HG03280 (cell line): ENCODE measurements at regions not wholly inside any gene's neighbourhood (a gene's known extent, or its start where the extent isn't known, plus 50 kb on each side); places are given as distances from the start of the nearest gene placed in this dataset.
"Not testable (repeated sequence)": the region's sequence is repeated elsewhere in the genome, so short reads cannot be mapped to it uniquely, and the experiment has no call there.

Experiments
- ATAC-seq: cut with Tn5 transposase; IDR thresholded peaks from one replicate; pipeline ENCODE4 v1.9.1; 2021; ENCODE audit warnings: mild to moderate bottlenecking, moderate library complexity; ENCODE audit not compliant: unreplicated experiment

DNA sequence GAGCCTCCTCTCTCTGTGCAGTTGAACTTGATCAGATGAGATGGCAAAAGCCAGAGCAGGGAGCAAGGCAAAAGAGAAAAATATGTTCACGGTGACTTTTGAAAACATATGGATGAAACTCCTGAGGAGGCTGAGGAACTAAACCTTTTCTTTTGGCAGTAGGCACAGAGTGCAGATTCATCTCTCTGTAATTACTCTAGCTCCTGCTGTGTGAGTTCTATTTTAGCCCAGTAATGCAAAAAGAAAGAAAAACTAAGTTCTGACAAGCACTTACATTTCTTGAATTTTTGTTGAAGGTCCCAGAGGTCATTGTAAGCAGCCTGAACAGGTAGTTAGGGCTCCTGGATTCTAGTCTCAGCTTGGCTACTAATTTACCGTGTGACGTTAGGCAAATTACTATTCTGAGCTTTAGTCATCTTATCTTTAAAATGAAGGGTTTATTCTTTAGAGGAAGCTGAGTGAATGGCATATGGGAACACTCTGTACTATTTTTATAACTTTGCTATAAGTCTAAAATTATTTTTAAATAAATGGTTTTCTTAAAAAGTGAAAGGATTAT lies 114.7 kb upstream of the NBPF26 start:
- not testable (repeated sequence) for ATAC-seq

DNA sequence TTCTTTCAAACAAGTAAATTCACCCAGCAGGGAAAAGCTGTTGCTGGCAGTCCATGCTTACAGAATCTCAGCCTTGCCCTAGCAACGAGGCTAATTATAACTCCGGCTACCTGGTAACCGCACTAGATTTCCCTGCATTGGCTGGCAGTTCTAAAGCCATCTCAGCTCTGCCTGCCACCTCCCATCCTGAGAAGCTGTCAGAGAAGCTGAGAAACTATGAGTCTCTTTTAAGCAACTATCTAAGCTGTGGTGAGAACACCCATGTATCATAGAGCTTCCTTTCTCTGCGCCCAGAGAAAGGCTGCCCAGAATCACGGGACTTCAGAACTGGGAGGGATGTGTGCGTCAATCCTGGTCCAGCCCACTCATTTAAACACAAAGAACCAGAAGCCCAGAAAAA lies 113.9 kb upstream of the NBPF26 start:
- not testable (repeated sequence) for ATAC-seq

DNA sequence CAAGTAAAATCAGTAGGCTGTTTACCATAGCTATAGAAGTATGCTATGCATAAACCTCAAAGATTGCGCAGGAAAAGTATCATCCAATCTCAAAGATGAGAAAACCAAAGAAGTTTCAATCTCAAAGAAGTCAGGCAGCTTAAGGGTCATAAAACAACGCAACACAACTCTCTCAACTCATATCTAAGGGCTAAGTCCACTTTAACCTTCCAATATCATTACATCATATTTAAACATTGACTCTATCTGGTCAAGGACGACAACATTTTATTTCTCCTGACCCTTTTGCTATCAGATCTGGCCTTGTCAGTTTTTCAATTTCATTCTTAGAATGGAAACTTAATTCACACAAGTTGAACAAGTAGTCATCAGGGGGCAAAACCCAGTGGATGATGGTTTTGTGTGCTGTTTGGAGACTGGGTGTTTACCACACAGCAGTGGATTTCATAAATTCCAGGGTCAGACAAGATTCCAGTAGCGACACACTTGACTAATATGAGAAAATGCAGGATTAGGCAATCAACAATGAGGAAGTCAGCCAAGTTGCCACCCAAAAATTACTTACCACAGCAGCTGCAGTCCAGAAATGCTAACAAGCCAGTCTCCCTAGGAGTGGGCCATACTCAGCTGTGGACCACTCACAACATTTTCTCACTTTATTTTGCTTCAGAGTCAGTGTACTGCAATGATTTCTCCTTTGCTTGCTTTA lies 108.7 kb upstream of the NBPF26 start:
- not testable (repeated sequence) for ATAC-seq

DNA sequence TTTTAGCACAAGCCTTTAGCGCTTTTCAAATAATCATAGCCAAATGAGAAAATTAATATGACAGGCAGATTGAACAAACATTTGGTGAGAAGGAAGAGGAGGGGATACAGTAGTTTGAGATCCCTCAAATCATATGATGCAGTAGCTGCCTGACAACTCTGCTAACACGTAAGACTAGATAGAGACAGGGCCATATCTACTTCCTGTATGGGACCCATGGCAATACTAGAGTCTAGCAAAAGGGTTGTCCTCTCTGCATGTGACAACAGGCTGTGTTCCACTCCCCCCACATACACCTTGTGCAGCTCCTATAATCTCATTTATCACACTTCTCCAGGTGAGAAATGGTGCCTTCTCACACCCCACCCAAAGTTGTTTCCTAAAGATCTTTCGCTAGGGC lies 106.3 kb upstream of the NBPF26 start:
- ATAC-seq: not testable (repeated sequence)

DNA sequence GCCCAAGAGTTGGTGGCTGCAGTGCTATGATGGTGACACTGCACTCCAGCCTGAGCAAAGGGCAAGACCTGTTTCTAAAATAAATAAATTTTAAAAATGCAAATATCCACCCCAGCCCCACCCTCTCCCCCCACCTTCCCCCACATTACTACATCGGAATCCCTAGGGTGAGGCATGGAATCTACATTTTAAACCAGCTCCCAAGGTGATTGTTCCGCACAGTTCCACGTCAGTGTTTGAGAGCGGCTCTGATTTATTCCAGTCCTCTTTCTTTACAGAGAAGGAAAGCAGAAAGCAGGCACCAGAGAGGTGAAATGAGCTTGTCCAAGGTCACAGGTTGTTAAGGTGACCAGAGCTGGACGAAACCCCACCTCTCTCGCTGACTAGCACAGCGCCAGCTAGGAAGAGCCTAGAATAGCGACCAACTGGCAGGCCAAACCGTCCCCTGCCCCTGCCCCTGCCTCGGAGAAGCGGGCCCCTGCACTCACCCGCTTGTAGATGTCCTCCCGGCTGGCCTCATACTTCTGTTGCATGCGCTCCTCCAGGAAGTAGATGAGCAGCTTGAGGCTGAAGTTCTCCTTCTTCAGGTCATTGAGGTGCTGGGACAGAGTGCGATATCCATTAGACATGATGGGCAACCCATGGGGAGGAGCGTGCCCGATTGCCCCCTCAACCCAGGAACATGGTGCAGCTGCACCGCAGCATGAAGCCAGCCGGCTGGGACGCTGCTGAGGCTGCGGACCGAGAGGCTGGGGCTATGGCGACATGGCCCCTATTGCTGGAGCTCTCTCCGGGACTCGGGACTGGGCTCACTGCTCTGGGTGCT lies 103.7 kb upstream of the NBPF26 start:
- ATAC-seq: not testable (repeated sequence)

DNA sequence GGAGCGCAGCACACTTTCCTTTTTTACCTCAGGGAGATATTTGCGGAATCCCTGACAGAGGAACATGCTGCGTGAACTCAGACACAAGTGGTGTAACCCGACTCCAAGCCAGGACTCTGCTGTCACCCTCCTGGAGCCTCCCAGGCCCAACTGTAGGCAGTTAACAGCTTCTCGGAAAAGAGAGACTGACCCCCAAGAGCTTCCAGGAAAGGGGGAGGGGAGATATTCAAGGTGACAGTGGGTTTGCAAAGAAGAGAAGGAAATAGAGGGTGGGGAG lies 103.1 kb upstream of the NBPF26 start:
- not testable (repeated sequence) for ATAC-seq

DNA sequence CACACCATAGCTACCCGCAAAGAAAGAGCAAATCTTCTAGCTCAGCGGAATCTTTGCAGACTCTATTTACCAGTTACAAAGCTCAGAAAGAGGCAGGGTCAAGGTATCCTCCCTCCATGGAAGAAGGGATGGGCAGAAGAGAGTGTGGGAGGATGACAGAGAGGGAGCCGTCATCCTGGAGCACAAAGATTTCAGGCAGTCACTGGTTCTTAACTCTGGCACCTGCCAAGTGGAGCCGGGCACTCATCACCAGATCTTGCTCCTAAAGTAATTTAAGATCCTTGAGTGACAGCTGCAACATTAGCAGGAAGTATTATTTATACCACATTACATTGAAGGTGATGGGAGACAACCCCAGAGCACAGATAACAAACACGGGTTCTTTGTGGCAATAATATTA lies 102.5 kb upstream of the NBPF26 start:
- ATAC-seq: not testable (repeated sequence)

DNA sequence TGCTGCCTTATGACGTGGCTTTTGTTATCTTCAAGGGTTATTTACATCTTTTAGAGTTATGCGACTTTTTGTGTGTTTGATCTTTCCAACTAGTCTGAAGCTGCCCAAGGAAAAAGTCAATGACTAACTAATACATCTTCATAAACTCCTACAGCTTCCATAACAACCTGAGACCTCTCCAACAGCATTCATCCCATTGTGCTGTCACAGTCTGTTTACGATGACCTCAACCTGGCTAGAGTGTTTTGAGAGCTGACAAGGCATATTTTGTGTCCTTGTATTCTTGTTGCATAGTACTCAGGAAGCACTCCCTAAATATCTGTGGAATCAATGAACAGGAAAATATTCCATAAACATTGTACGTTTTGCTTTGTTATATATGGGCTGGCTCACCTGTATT lies 100.2 kb upstream of the NBPF26 start:
- not testable (repeated sequence) for ATAC-seq

DNA sequence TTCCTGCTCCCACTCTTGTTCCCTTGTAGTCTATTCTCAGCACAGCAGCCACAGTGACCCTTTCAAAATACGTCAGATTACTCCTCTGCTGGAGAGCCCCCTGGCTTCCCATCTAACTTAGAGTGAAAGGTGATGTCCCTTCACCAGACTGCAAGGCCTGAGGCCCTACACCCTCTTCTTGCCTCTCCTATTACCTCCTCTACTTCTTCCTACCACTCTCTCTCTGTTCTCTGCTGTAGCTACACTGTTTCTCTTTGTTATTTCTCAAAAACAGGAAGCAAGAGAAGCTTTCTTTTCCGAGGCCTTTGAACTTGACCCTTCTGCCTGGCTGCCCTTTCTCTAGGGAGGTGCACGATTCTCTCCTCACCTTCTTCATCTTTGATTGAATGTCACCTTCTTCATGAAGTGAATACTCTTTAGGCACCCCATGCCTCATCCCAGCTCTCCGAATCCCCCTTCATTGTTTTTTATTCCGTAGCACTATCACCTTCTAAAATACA lies 99.1 kb upstream of the NBPF26 start:
- not testable (repeated sequence) for ATAC-seq

DNA sequence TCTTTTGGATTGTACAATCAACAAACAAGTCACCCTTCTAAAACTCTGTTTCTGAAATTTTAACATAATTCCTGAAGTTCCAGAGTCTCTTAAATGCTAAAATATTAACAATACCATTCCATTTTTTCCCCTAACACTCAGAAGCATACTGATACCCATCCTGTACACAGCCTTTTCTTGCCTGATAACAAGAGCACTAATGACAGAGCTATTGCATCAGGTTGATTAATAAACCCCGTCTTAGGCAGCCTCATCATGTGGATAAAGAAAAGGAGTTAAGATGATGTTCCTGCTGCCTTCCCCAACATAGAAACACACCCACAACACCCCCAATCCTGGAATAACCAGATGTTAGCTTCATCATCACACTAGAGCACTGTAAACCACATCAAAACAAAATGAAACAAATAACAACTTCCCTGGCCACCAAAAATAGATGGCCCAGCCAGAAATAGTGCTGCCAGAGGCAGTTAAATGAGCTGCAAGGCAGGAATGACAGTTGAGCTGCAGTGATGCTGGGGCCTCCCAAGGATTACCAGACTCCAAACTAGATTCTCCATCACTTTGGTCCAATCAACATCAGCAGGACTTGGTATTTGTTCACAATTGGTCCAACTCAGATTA lies 93.8 kb upstream of the NBPF26 start:
- not testable (repeated sequence) for ATAC-seq

DNA sequence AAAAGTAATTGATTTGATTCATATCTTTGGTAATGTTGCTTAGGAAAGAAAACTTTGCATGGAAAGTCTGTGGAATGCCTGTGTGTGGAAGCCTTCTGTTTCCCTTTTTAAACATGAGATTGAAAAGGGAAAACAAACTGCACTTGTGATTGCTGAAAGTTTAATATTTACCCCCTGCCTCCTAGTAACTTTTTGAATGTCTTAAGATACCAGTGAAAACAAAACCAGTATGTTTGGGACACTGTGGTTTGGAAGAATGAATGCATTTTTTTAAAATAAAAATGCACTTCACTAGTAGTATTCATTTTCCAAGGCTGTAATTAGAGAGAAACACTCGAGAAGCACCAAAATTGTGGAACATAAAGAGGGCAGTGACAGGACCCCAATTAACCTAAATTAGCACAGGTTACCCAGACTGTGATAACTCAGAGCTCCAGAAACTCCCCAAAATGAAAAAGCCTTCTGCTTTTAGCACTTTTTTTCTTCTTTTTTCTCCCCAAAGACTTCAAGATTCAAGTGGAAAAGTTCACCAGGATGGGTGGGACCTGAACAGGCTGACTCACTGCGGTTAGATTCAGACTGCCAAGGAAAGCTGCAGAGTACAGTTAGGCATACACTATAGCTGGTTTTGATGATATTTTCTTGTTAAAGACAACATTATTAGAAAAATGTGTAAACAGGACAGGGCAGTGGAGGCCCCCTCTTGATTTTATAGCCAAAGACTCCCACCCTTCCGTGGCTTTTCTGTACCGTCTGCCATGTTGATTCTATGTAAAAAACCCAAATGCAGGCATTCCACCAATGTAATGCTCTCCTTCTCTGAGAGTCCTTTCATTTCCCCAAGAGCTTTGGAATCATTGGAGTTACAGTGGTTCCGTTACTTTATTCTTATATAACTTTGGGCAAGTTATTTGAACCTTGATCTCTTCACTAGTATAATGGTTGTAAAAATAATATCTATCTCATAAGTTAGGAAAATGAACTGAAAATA lies 88.6 kb upstream of the NBPF26 start:
- ATAC-seq: not testable (repeated sequence)

DNA sequence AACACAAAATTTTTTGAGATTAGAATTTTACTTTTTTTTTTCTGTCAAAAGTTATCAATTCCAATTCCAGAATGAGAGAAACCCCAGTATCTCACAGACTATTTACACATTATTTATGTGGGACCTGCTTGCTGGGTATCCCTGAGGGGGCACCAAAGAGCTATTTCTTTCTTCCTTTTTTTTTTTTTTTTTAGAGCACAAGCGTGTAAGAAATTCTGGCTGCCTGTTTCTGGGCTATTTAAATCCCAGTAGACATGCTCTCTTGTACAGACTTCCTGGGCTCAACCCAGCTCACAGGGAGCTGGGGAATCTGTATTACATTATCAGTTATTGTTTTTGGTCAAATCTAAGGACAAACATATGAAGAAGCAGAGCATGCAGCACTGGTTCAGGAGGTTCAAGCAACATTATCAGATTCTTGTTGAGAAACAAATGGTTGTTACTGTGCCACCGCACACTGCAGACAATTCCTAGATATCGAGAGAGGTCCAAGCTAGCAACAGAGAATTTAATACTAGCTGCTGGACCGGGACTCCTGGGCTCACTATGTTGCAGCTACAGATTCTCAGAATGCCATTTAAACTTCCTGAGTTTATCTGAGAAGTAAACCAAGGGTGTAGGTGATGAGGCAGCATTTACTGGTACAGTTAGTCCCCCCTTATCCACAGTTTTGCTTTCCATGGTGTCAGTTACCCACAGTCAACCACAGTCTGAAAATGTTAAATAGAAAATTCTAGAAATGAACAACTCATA lies 83.3 kb upstream of the NBPF26 start:
- not testable (repeated sequence) for ATAC-seq

DNA sequence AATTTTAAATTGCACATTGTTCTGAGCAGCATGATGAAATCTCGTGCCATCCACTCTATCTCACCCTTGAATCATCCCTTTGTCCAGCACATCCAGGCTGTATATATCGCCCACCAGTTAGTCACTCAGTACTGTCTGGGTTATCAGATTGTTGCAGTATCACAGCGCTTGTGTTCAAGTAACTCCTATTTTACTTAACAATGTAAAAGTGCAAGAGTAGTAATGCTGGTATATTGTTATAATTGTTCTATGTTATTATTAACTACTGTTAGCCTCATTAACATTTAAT lies 82.8 kb upstream of the NBPF26 start:
- ATAC-seq: not testable (repeated sequence)

DNA sequence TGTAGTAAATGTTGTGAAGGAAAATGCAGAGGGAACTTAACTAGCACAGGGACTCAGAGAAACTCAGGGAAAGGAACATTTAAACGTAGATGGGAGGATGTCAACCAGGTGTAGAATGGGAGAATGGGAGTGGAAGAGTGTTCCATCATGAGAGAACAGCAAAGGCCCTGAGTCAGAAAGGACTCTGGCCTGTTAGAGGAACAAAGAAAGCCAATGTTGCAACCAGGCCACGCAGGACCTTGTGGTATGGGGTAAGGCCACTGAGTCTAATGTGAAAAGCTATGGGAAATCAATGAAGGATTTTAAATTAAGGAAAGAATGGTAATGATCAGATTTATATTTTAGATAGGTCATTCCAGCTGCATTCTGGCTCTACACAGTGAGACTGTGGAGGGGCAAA lies 76.6 kb upstream of the NBPF26 start:
- not testable (repeated sequence) for ATAC-seq

DNA sequence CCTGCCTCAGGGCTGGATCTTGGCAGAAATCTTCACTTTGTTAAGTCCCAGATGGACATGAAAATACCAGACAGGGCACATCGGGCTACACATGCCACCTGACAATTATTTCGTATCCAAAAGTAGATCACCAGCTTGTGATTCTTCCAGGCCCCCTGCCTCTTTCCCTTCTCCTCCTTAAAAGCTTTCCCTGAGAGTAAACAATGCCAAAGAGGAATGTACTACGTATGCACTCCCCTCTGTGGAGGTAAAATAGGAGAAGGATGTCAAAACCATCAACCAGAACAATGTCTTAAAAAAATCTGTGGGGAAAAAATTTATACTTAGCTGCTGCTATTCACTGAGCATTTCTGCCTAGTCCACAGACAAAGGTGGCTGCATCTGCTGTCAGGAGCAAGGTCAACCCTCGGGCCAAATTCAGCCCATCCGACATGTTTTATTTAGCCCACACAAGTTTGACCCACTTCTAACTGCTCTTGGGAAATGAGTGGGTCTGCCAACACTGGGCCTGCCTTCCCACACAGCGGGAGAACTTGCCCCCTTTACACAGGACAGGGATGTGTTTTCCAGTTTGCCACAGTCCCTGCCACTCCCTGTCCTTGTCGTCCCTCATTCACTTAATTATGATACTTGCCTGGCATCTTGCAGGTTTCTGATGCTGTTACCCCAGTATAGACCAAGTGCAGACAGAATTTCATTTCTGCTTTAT lies 74.7 kb upstream of the NBPF26 start:
- ATAC-seq: not testable (repeated sequence)

DNA sequence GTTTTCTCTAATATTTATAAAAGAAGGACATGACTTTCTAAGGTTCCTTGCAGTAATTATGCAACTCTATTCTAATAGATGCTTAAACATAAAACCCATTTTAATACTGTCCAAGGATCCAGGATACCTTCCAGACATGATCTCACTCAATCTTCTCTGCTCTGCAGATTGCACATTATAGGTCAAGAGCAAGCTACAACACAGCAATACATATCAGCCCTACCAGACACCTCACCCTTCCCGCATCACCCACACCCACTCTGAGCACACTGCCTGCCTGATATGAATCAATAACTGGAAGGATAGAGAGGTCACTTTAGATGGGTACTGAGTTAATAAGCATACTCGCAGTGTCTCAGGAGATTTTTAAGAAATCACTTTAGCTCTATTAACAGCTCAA lies 74.0 kb upstream of the NBPF26 start:
- ATAC-seq: not testable (repeated sequence)

DNA sequence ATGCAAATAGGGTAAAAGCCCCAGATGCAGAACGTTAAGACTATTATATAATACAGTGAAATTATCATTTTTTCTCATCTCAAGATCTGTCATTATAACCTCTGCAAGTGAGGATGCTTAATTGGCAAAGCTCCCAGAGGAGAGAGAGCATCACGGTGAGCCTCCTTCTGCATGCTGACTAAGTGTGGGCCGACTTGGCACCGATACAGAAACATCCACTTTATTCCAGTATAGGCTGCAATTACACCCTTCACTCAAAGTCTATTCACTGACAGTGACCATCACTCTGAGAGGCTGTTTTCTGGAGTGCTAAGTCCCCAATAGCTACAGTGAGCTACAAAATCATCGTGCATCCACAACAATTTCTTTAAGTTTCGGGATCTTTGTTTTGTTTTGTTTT lies 69.6 kb upstream of the NBPF26 start:
- not testable (repeated sequence) for ATAC-seq

DNA sequence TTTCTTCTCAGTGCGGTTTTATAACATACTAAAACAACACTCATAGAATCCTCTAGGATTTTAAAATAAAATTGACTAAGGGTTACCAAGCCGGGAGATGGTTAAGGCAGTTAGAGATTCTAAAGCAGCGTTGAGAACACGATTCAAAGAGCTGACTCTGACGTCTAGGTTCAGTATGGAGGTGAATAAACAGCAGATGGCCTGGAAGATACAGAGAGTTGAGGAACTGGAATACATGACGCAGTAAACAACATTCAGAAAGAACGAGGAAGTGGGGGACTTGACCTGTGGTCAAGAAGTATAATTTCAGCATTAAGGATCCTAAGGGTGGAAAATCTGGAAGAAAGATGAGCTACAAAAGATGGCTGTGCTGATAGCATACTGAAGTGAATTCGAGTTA lies 68.4 kb upstream of the NBPF26 start:
- ATAC-seq: not testable (repeated sequence)

DNA sequence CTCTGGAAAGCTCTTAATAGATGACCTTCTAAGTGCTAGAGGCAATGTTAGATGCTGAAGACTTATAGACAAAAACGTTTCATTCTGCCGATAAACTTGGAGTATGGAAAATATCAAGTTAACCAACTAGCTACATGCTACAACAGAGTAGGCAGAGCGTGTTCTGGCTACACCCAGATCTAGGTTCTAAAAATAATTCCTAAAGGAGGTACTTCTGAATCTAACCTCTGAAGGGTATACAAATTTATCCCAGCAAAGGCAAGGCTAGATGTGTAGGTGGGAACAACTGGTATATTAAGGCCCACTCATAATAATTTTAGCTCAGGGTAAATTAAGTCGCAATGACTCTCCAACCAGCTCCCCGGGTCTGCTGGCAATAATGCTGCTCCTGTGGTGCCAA lies 67.6 kb upstream of the NBPF26 start:
- ATAC-seq: not testable (repeated sequence)
